ENCODE measurements at regions not wholly inside any gene's neighbourhood (a gene's known extent, or its start where the extent isn't known, plus 50 kb on each side); places are given as distances from the start of the nearest gene placed in this dataset.
"Not testable (repeated sequence)": the region's sequence is repeated elsewhere in the genome, so short reads cannot be mapped to it uniquely, and the experiment has no call there.

DNA sequence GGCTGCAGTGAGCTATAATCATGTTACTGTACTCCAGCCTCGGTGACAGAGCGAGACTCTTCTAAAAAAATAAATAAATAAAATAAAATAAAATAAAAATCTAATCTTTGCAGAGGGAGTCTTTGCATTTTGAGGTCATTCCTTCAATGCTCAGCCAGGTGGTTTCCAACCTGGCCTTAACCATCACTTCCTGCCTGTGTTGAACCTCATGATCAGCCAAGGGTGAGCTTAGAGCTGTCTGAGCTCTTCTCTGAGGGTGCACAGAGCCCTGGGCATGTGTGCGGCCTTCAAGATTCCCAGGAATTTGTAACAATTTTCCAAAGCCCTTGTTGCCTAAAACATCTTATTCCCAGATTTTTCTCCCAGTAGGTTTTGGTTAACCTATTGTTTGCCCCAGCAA, 94.3 kb downstream of the KCNJ12 start:
- DNase-seq, result not testable (repeated sequence)

DNA sequence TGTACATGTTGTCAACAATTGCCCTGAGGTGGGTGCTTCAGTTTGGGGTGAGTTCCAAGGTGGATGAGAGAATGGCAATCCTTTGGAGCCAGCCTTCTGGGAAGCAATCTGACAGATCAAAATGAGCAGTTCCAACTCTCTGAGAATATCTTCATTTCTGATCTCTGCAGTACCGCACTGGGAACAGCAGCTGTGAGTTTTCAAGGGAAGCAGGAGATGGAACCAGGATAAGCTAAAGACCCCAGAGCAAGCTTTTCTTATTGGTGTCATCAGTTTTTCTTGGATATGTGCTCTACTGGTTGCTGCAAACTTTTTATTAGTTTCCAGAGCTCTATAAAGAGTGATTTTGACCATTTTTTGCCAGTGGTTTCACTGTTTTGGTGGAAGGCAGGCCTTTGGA, 94.7 kb downstream of the KCNJ12 start:
- no peak for DNase-seq

- DNase-seq, result no peak
Measured at GRCh38 chr17:21474815-21475214, 98.7 kb downstream of the KCNJ12 start.

DNA sequence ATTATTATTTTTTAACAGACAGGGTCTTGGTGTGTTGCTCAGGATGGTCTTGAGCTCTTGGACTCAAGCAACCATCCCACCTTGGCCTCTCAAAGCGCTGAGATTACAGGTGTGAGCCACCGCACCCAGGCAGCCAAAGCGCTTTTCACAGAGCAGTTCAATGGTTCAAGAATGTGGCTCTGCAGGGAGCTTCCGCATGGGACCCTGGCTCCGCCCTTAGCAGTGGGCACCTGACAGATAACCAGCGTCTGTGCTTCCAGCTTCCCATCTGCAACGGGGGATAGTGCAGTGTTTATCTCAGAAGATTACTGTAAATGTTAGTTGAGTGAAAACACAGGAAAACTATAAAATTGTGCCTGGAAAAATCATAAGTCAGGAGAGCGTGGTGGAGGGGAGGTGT, 99.4 kb downstream of the KCNJ12 start:
- no peak for DNase-seq

DNA sequence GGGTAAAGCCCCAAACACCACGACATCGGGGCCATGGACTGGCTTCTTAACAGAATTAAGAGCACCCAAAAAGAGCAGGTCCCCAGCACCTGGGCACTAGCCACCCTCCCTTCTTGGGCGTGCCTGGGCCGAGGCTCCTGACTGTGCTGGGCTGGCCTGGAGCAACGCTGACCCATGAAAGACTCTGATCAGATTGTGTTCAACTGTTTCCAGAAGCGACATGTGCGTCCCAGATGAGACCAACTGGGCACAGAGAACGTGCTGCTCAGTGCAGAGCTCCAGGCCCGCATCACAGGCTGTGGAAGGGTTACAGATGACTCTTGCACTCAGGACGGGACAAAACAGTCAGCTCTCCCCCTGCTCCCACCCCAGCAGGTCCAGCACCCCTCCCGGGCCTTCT, 100.7 kb downstream of the KCNJ12 start:
- DNase-seq, result no peak

DNA sequence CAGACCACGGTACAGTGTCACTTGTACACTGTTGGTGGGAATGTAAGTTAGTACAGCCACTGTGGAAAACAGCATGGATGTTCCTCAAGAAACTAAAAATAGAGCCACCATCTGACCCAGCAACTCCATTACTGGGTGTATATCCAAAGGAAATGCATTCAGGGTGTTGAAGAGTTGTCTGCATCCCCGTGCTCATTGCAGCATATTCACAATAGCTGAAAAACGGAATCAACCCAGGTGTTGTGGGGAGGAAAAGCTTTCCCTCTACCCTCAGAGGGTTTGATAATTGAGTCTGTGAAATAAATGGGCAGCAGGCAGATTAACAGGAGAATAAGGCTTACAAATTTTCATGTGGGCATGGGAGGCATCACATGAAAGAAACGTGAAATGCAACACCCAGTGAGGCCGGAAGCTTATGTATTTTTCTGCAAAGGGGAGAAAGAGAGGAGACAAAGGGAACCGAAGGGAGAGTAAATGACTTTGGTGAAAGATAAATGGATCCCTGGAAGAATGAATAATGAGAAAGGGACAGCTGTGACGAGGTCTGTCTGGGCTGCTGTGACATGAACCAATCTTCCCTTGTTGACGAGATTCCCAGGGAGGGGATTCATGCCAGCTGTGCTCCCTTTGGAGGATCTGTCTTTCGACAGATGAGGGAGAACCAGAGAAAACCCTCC, 106.2 kb downstream of the KCNJ12 start:
- DNase-seq, result no peak

- DNase-seq, result not testable (repeated sequence)
Measured at GRCh38 chr17:21488043-21488442, 111.9 kb downstream of the KCNJ12 start.

DNA sequence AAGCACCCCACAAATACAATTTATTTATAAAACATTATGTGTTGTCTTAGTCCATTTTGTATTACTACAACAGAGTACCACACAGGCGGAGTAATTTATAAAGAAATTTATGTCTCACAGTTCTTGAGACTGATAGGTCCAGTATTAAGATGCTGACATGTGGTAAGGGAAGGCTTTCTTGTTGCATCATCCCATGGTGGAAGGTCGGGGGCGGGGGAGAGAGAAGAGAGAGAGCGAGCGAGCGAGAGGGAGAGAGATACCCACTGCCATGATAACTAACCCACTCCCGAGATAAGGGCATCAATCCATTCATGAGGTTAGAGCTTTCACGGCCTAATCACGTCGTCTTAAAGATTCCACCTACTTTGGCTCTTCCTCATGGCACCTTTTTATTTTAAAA, 117.8 kb downstream of the KCNJ12 start:
- no peak for DNase-seq

DNA sequence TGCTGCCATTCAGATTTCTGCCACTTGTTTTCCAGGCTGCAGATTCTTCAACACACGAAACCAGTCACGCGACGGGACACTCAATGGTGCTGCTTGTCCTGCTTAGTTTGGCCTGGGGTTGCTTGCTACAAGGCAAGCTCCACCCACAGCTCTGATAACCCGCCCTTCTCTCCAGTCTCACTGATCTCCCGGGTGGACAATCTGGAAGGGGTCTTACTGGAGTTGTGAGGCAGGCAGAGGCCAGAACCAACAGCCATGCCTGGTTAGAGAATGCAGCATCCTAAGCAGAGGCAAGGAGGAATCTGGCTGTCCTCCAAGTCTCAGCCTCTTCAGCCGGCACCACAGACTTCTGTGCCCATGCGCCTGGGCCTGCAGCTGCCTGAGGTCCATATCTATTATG, 119.1 kb downstream of the KCNJ12 start:
- no peak for DNase-seq

DNA sequence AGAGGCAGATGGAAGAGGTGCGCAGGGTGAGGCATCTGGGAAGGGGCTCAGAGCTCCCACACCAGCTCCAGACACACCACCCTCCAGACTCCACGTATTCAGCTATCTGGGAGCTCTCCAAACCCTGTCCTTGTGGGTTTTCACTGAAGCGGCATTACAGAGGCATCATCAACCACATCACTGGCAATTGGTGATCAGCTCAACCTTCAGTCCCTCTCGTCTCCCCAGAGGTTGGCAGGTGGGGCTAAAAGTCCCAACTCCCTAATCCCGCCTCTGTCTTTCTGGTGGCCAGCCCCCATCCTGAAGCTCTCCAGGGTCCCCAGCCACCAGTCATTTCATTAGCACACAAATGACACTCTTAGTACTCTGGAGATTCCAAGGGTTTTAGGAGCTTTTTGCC, 123.9 kb downstream of the KCNJ12 start:
- DNase-seq, result no peak

DNA sequence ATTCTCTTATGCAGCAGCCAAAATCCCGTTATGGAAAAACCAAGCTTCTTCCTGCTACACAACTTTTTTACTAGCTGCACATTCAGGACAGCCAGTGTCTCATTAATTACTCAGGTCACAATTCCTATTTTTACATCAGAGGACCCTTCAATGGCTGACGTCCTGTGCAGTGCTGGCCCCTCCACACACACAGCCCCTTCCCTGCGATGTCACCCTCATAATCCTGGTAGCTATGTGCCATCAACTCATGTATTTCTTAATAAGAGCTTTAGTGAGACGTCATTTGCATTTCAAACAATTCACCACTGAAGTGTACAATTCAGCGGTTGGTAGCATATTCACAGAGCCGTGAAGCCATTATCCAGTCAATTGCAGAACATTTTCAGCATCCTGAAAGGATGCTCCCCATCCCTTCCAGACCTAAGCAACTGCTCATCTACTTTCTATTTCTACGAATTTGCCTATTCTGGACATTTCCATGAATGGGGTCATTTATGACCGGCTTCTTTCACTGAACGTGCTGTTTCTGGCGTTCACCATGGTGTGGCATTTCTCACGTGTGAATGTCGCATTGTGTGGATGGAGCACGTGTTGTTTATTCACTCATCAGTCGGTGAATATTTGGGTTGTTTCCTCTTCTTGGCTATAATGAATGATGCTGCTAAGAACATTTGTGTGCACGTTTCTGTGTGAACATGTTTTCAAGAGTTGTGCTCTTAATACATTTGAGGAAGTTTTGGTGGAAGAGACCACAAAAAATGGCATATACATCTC, 126.0 kb downstream of the KCNJ12 start:
- DNase-seq, result not testable (repeated sequence)

DNA sequence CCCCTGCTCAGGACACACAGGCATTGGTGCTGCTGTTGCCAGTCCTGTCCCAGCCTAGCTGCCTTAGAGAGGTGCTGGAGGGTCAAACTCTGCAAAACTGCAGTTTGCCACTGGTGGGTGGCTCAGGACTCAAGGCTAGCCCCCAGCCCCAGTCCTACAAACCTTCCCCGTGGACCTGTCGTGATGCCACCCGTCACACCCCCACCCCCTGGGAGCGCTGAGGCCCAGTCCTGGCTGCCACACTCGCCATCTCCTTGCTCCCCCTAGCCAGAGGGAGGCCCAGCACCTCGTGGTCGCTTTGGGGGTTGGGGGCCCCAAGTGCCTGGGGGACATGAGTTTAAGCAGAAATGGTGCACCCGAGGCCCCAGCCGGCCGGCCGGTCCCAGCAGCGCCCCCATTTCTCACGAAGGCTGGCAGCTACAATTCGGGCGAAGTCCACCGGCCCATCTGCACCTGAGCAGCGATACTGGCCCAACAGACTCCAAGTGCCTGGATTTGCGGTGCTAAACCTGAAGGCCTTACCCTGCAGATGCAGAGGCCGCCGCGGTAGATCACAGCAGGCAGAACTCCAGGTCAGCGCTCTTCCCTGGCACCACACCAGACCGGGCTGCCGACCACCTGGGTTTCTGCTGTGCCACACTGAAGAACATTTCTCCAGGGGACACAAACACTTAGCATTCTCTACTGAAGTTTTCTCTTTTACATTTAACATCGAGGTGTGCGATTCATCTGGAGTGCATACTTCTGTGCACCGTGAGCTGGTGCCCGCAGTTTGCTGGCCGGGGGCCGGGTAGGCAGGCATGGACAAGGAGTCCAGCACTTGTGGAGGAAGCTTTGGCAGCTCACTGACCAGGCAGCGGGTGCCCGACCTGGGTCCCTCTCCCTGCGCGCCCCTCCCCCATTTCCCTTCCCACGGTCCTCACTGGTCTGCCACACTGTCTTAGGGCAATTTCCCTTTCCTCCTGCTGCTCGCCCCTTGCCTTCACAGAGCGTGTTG, 130.0 kb downstream of the KCNJ12 start:
- DNase-seq, result no peak

GRCh38 chr17:21507806-21508205, 131.6 kb downstream of the KCNJ12 start:
- DNase-seq, result not testable (repeated sequence)

DNA sequence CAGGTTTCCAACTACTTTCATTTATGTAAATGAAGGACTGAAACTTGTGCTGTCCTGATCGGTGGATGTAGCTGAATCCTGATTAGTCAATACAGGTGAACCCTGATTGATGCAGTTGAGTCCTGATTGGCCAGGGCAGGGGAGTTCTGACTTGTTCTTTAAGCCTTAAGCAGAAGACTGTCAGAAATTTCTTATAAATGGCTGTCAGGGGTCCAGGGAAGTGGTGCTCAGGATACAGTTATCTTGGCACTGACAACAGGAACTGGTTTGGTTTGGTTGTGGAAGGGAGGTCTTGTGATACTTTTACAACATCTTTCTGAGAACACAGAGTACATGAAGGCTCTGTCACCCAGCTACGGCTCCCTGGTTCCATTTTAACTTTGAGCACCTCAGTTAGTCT, 132.1 kb downstream of the KCNJ12 start:
- DNase-seq, result no peak

- DNase-seq, result not testable (repeated sequence)
Measured at GRCh38 chr17:21509356-21509755, 133.2 kb downstream of the KCNJ12 start.

DNA sequence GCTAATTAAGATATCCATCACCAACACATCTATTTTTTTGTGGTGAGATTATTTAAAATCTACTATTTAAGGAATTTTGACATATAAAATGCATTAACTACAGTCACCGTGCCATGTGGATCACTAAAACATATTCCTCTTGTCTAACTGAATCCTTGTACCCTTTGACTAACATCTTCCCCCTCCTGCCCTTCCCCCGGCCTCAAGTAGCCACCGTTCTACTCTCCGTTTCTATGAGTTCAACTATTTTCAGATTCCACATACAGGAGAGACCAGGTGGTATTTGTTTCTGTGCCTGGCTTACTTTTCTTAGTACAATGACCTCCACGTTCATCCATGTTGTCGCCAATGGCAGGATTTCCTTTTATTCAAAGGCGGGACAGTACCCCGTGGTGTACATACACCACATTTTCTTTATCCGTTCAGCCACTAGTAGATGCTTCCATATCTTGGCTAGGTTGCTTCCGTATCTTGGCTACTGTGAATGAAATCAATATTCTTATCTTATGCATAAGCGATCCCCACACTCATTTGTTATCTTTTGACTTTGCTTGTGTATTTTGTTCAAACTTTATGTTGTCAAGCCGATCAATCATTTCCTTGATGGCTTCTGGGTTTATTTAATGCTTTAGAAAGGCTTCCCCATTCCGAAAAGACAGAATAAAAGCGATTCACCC, 134.7 kb downstream of the KCNJ12 start:
- no peak for DNase-seq

DNA sequence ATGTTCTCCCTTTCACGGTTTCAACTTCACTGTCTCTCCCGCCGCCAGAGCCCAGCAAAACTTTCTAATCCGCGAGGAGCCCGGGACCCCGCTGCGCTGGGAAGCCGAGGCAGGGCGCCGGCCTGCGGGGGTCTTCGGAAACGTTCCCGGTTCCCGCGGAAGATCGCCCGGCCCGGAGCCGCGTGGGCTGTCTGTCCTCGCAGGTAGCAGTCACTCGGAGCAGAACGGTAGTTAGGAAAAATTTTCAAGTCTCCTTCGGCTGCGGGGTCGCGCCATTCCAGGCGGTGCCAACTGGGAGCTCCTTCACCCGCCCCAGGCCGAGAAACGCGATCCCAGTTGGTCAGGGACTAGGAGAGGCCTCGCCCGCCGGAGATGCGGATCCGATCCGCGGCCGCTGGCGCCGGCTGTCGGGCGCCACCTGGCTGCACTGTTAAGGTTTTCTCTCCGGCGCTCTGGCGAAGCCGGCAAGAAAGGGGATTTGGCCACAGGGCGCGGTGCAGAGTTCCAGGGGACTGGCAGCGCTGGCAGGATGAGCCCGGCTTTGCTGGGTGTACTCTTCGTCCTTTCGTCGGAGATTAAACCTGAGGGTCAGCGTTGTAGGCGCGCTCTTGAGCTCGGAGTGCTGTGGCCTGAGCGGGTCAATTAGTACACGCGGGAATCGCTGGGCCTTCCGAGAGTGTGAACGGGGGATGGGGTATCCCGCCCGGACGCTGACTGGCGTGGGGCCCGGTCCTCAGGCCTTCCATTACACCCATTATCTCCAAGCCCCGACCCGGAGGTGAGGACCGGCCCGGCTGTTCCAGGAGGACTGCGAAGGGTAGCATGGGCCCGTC, 135.4 kb downstream of the KCNJ12 start:
- DNase-seq, result peak; percentile 55

DNA sequence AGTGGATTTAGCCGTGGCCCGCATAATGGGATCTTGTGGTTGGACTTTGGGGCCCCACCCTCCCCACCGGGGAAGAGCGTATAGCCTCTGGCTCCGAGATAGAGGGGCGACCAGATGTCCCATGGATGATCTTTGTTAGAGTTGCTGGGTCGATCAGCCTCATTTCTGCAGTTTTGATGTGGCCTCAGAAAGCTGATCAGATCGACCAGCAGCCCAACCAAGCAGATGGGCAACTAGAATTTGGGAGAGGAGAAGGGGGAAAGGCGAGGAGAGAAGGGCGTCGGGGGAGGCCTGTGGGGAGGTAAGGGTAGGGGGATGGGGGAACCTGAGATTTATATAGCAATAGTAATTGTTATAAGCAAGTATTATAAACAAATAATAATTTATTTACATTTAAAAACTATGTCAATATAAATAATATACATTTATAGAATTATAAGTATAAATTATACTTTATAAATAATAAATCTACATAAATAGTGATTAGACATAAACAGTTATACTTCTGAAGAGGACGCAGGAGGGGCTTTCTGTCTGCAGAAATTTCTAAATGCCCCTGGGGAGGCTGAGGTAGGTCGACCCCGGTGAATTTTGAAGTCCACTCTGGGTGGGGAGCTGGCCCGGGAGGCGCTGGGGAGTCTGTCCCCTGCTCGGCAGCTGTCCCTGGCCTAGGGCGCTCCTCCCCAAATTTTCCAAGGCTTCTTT, 136.3 kb downstream of the KCNJ12 start:
- DNase-seq, result no peak

- peak; percentile 24 for DNase-seq
Measured at GRCh38 chr17:21513012-21513570, 136.9 kb downstream of the KCNJ12 start.

DNA sequence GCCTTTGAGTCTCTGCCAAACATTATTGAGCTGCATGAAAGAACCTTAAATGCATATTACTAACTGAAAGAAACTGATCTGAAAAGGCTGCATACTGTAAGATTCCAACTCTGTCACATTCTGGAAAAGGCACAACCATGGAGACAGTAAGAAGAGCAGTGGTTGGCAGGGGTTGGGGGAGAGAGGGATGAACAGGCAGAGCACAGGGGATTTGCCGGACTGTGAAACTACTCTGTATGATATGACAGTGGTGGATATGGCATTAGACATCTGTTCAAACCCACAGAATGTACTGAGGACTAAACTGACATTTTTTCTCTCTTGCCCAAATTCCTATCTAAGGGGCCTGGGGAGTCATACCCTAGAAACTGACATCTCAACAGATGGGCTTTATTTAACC, 138.4 kb downstream of the KCNJ12 start:
- not testable (repeated sequence) for DNase-seq
